GM19328 (cell line): ENCODE measurements at regions not wholly inside any gene's neighbourhood (a gene's known extent, or its start where the extent isn't known, plus 50 kb on each side); places are given as distances from the start of the nearest gene placed in this dataset.

ENCODE experiments used
- ATAC-seq: cut with Tn5 transposase; IDR thresholded peaks from one replicate; pipeline ENCODE4 v1.9.1; 2021; ENCODE audit warnings: mild to moderate bottlenecking, moderate library complexity; ENCODE audit not compliant: unreplicated experiment

DNA sequence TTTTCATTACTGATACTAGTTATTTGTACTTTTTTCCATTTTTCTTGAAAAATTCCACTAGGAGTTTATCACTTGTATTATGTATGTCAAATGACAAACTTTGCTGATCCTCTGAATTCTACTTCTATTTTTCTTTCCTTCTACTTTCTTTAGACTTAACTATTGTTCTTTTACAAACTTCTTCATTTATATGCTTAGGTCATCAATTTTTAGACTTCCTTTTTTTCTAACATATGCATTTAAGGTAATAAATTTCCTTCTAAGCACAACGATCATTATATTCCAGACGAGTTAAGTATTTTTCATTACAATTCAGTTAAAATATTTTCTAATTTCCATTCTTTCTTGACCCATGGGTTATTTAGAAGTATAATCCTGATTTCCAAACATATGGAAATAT is 240.8 kb downstream of the NHLRC3 start:
- no peak for ATAC-seq

- ATAC-seq, result no peak
These were observed 243.4 kb downstream of the NHLRC3 start for GRCh38 chr13:39281539-39282150.

- ATAC-seq, result no peak
These were observed 244.2 kb downstream of the NHLRC3 start for GRCh38 chr13:39282400-39282972.

DNA sequence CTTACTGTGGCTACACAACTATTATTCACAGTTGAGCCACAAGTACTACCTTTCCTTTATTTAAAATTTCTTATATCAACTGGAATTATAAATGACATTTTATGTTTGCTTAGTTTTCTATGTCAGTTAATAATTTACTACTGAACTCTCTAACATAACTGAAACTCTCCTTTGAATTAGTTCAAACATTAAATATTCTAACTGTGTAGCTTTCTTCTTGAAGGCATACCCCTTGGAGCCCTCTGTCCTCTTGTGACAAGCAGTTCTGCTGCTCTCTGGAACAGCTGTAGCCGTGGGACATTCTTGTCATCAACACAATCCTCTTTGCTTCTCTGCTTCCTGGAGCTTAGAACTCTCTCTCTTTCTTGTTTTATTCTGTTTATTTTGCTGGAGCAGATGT is 244.8 kb downstream of the NHLRC3 start:
- ATAC-seq, result no peak

GRCh38 chr13:39284801-39285388 is 246.6 kb downstream of the NHLRC3 start:
- no peak for ATAC-seq
